ENCODE measurements at regions not wholly inside any gene's neighbourhood (a gene's known extent, or its start where the extent isn't known, plus 50 kb on each side); places are given as distances from the start of the nearest gene placed in this dataset.

- H3K4me3 ChIP-seq (replicated peaks; ENCODE audit: insufficient read depth, low read length): no peak overlapping the region
- TF ChIP-seq POLR2AphosphoS5 (IDR thresholded peaks at IDR 0.05; ENCODE audit: low read depth) (no peak), CTCF (IDR thresholded peaks at IDR 0.05; ENCODE audit: insufficient read depth, low read length) (no peak), REST (IDR thresholded peaks at IDR 0.05; ENCODE audit: insufficient replicate concordance, low read depth) (no peak), GABPA (IDR thresholded peaks at IDR 0.05; ENCODE audit: low read depth) (no peak), SPI1 (IDR thresholded peaks at IDR 0.05; ENCODE audit: borderline replicate concordance, low read depth) (no peak)
- H3K27me3 ChIP-seq (ENCODE audit: insufficient read depth, poor library complexity, severe bottlenecking): no peaks in the 10 kb centered on the region
- DNase-seq (ENCODE audit: low read depth in 1 of 2, low spot score in 1 of 2): no peak
- H3K27ac ChIP-seq (replicated peaks): no peak overlapping the region
Measured at GRCh38 chr12:75630091-75630490, 118.7 kb upstream of the KRR1 start.

GRCh38 chr12:75628916-75629315 lies 117.5 kb upstream of the KRR1 start:
- Histone ChIP-seq H3K27ac (replicated peaks) (no peak overlapping the region), H3K27me3 (ENCODE audit: insufficient read depth, poor library complexity, severe bottlenecking) (no peaks in the 10 kb centered on the region), H3K4me3 (replicated peaks; ENCODE audit: insufficient read depth, low read length) (no peak overlapping the region)
- DNase-seq (ENCODE audit: low read depth in 1 of 2, low spot score in 1 of 2): no peak
- TF ChIP-seq REST (IDR thresholded peaks at IDR 0.05; ENCODE audit: insufficient replicate concordance, low read depth): no peak
- TF ChIP-seq GABPA (IDR thresholded peaks at IDR 0.05; ENCODE audit: low read depth): no peak
- no peak for TF ChIP-seq POLR2AphosphoS5 (IDR thresholded peaks at IDR 0.05; ENCODE audit: low read depth)

DNA sequence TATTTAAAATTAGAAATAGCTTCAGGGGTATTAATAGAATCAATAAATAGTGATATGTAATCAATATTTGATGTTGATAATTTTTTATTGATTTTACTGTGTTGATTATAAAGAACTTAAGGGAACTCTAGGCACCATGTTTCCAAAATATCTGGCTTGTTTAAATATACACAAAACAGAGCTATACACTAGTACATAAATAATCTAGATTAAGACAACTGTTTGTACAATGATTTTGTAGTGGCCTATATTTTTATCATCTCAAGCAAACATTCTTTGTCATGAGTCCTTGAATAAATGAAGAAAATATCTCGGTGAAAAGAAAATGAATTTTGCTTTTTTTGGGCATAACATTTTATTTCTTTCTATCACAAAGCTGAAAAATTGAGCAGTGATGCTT lies 117.1 kb upstream of the KRR1 start:
- TF ChIP-seq GABPA (IDR thresholded peaks at IDR 0.05; ENCODE audit: low read depth) (no peak), SPI1 (IDR thresholded peaks at IDR 0.05; ENCODE audit: borderline replicate concordance, low read depth) (no peak), CTCF (IDR thresholded peaks at IDR 0.05; ENCODE audit: insufficient read depth, low read length) (no peak), REST (IDR thresholded peaks at IDR 0.05; ENCODE audit: insufficient replicate concordance, low read depth) (no peak), POLR2AphosphoS5 (IDR thresholded peaks at IDR 0.05; ENCODE audit: low read depth) (no peak)
- no peaks in the 10 kb centered on the region for H3K27me3 ChIP-seq (ENCODE audit: insufficient read depth, poor library complexity, severe bottlenecking)
- DNase-seq (ENCODE audit: low read depth in 1 of 2, low spot score in 1 of 2): no peak
- H3K27ac ChIP-seq (replicated peaks): no peak overlapping the region
- H3K4me3 ChIP-seq (replicated peaks; ENCODE audit: insufficient read depth, low read length): no peak overlapping the region
